CD4-positive, CD25-positive, alpha-beta regulatory T cell (primary cell): ENCODE measurements at regions not wholly inside any gene's neighbourhood (a gene's known extent, or its start where the extent isn't known, plus 50 kb on each side); places are given as distances from the start of the nearest gene placed in this dataset.

ENCODE experiments used
- ATAC-seq, 2 donors: fragments of 150-1000 bp; cut with Tn5 transposase; one replicate each; pipeline ENCODE4 v1.10.0; 2021; ENCODE audit warnings: low read depth in 2 of 2, moderate number of reproducible peaks in 2 of 2, moderate library complexity in 1 of 2
- DNase-seq, 3 donors: peaks; one replicate each; pipeline versions ENCODE4 v3.0.0 to v3.0.0-alpha.2; 2012 to 2022; ENCODE audit warnings: mixed read lengths in 1 of 3
- H3K27ac ChIP-seq: one replicate; pipeline ENCODE4 v1.7.0; 2013; ENCODE audit warnings: mild to moderate bottlenecking, low read length; ENCODE audit not compliant: insufficient read depth, poor library complexity, severe bottlenecking
- H3K27me3 ChIP-seq: one replicate; pipeline ENCODE4 v1.7.0; 2013; ENCODE audit warnings: low read length; ENCODE audit not compliant: control insufficient read depth, insufficient read depth
- H3K36me3 ChIP-seq: one replicate; pipeline ENCODE4 v1.7.0; 2013; ENCODE audit warnings: mild to moderate bottlenecking, low read length, moderate library complexity; ENCODE audit not compliant: control insufficient read depth, insufficient read depth
- H3K4me1 ChIP-seq: 2 replicates; pipeline ENCODE4 v1.7.0; 2013; ENCODE audit warnings: mild to moderate bottlenecking, low read length; ENCODE audit not compliant: insufficient read depth, control insufficient read depth, poor library complexity, severe bottlenecking
- H3K4me3 ChIP-seq: one replicate; pipeline ENCODE4 v1.7.0; 2013; ENCODE audit warnings: low read depth, mild to moderate bottlenecking, low read length, moderate library complexity
- H3K9me3 ChIP-seq, 2 experiments: 1 replicate in 1 of 2; 2 replicates in 1 of 2; pipeline ENCODE4 v1.7.0; 2013; ENCODE audit warnings: low read length in 2 of 2, mild to moderate bottlenecking in 1 of 2, moderate library complexity in 1 of 2; ENCODE audit not compliant: control insufficient read depth in 2 of 2
- H3K27ac Mint-ChIP-seq, 3 donors: one replicate each; pipeline ENCODE4 v1.8.0; 2020 to 2022; ENCODE audit warnings: mild to moderate bottlenecking in 3 of 3, mixed read lengths in 3 of 3, moderate library complexity in 2 of 3
- H3K27me3 Mint-ChIP-seq: one replicate; pipeline ENCODE4 v1.8.0; 2022; ENCODE audit warnings: mild to moderate bottlenecking, mixed read lengths
- H3K36me3 Mint-ChIP-seq: one replicate; pipeline ENCODE4 v1.8.0; 2020; ENCODE audit warnings: mixed read lengths
- H3K4me1 Mint-ChIP-seq, 4 donors: one replicate each; pipeline ENCODE4 v1.8.0; 2020 to 2022; ENCODE audit warnings: mixed read lengths in 4 of 4, mild to moderate bottlenecking in 1 of 4
- H3K4me3 Mint-ChIP-seq, 4 donors: one replicate each; pipeline ENCODE4 v1.8.0; 2020 to 2022; ENCODE audit warnings: mild to moderate bottlenecking in 4 of 4, mixed read lengths in 4 of 4, moderate library complexity in 3 of 4
- H3K9me3 Mint-ChIP-seq, 7 donors: one replicate each; pipeline ENCODE4 v1.8.0; 2020 to 2022; ENCODE audit warnings: mixed read lengths in 7 of 7, mild to moderate bottlenecking in 3 of 7, moderate library complexity in 2 of 7

GRCh38 chr2:217497843-217498377 lies 504.9 kb downstream of the TNS1 start:
- H3K9me3 Mint-ChIP-seq, result peaks cover 0 to 8% (median 3%) of the 10 kb centered on the region in 7 donors
- ATAC-seq (no peak), DNase-seq (no peak)
- no peak overlapping the region for H3K4me3 ChIP-seq
- H3K36me3 Mint-ChIP-seq, result peaks cover 5% of the 10 kb centered on the region
- no peaks in the 10 kb centered on the region for H3K9me3 ChIP-seq
- H3K4me1 Mint-ChIP-seq, result no peaks in the 10 kb centered on the region
- H3K4me1 ChIP-seq, result no peaks in the 10 kb centered on the region
- peaks cover 9% of the 10 kb centered on the region for H3K27me3 Mint-ChIP-seq
- no peak overlapping the region for H3K27ac Mint-ChIP-seq
- no peak overlapping the region for H3K27ac ChIP-seq
- H3K27me3 ChIP-seq, result no peaks in the 10 kb centered on the region
- H3K36me3 ChIP-seq, result no peaks in the 10 kb centered on the region
- no peak overlapping the region for H3K4me3 Mint-ChIP-seq

GRCh38 chr2:217494557-217494956 lies 508.2 kb downstream of the TNS1 start:
- no peak for DNase-seq

GRCh38 chr2:217491271-217491670 lies 511.5 kb downstream of the TNS1 start:
- Mint-ChIP-seq H3K27me3 (peaks cover 7% of the 10 kb centered on the region), H3K4me3 (no peak overlapping the region), H3K9me3 (peaks cover 0 to 8% (median 2%) of the 10 kb centered on the region in 7 donors), H3K4me1 (no peaks in the 10 kb centered on the region), H3K27ac (no peak overlapping the region), H3K36me3 (peaks cover 5% of the 10 kb centered on the region)
- Histone ChIP-seq H3K4me3 (no peak overlapping the region), H3K4me1 (no peaks in the 10 kb centered on the region), H3K27me3 (no peaks in the 10 kb centered on the region), H3K27ac (no peak overlapping the region), H3K9me3 (no peaks in the 10 kb centered on the region), H3K36me3 (no peaks in the 10 kb centered on the region)
- DNase-seq (no peak), ATAC-seq (no peak)

More at GRCh38 chr2:217494557-217494956, 508.2 kb downstream of the TNS1 start:
- Mint-ChIP-seq H3K4me1 (no peaks in the 10 kb centered on the region), H3K9me3 (peaks cover 0 to 8% (median 2%) of the 10 kb centered on the region in 7 donors), H3K4me3 (no peak overlapping the region), H3K27ac (no peak overlapping the region), H3K36me3 (peaks cover 5% of the 10 kb centered on the region), H3K27me3 (peaks cover 4% of the 10 kb centered on the region)
- no peaks in the 10 kb centered on the region for H3K27me3 ChIP-seq
- H3K4me1 ChIP-seq, result no peaks in the 10 kb centered on the region
- no peak for ATAC-seq
- no peaks in the 10 kb centered on the region for H3K36me3 ChIP-seq
- no peak overlapping the region for H3K4me3 ChIP-seq
- H3K9me3 ChIP-seq, result no peaks in the 10 kb centered on the region
- no peak overlapping the region for H3K27ac ChIP-seq

- no peak overlapping the region for H3K27ac Mint-ChIP-seq
- no peaks in the 10 kb centered on the region for H3K27me3 ChIP-seq
- no peak overlapping the region for H3K4me3 ChIP-seq
- H3K36me3 ChIP-seq, result no peaks in the 10 kb centered on the region
- ATAC-seq, result no peak
- peaks cover 7% of the 10 kb centered on the region for H3K27me3 Mint-ChIP-seq
- no peaks in the 10 kb centered on the region for H3K9me3 ChIP-seq
- H3K4me1 Mint-ChIP-seq, result no peaks in the 10 kb centered on the region
- H3K4me3 Mint-ChIP-seq, result no peak overlapping the region
- peaks cover 5% of the 10 kb centered on the region for H3K36me3 Mint-ChIP-seq
- H3K9me3 Mint-ChIP-seq, result peaks cover 0 to 8% (median 2%) of the 10 kb centered on the region in 7 donors
- no peaks in the 10 kb centered on the region for H3K4me1 ChIP-seq
- no peak for DNase-seq
- H3K27ac ChIP-seq, result no peak overlapping the region
Measured at GRCh38 chr2:217489145-217489960, 513.4 kb downstream of the TNS1 start.

- no peak for ATAC-seq
- peaks cover 4% of the 10 kb centered on the region for H3K27me3 Mint-ChIP-seq
Measured at GRCh38 chr2:217484046-217484445, 518.7 kb downstream of the TNS1 start.

GRCh38 chr2:217482056-217482710 lies 520.6 kb downstream of the TNS1 start:
- ATAC-seq (no peak), DNase-seq (no peak)
- no peaks in the 10 kb centered on the region for H3K4me1 ChIP-seq
- H3K27ac ChIP-seq, result no peak overlapping the region
- no peaks in the 10 kb centered on the region for H3K9me3 ChIP-seq
- Mint-ChIP-seq H3K27ac (no peak overlapping the region), H3K4me3 (no peak overlapping the region), H3K4me1 (no peaks in the 10 kb centered on the region), H3K9me3 (peaks cover 0 to 2% (median 0%) of the 10 kb centered on the region in 7 donors), H3K36me3 (no peaks in the 10 kb centered on the region), H3K27me3 (peaks cover 3% of the 10 kb centered on the region)
- H3K27me3 ChIP-seq, result no peaks in the 10 kb centered on the region
- no peaks in the 10 kb centered on the region for H3K36me3 ChIP-seq
- no peak overlapping the region for H3K4me3 ChIP-seq

More at GRCh38 chr2:217484046-217484445, 518.7 kb downstream of the TNS1 start:
- Histone ChIP-seq H3K4me3 (no peak overlapping the region), H3K27ac (no peak overlapping the region), H3K9me3 (no peaks in the 10 kb centered on the region), H3K27me3 (no peaks in the 10 kb centered on the region), H3K4me1 (no peaks in the 10 kb centered on the region), H3K36me3 (no peaks in the 10 kb centered on the region)
- H3K9me3 Mint-ChIP-seq, result peaks cover 0 to 2% (median 0%) of the 10 kb centered on the region in 7 donors
- no peaks in the 10 kb centered on the region for H3K36me3 Mint-ChIP-seq
- H3K4me3 Mint-ChIP-seq, result no peak overlapping the region
- no peak for DNase-seq
- no peak overlapping the region for H3K27ac Mint-ChIP-seq
- no peaks in the 10 kb centered on the region for H3K4me1 Mint-ChIP-seq

- Histone ChIP-seq H3K36me3 (no peaks in the 10 kb centered on the region), H3K9me3 (no peaks in the 10 kb centered on the region), H3K27me3 (no peaks in the 10 kb centered on the region), H3K4me1 (no peaks in the 10 kb centered on the region), H3K27ac (no peak overlapping the region), H3K4me3 (no peak overlapping the region)
- no peak for DNase-seq
- Mint-ChIP-seq H3K9me3 (peaks cover 0 to 2% (median 0%) of the 10 kb centered on the region in 7 donors), H3K27me3 (no peaks in the 10 kb centered on the region), H3K27ac (no peak overlapping the region), H3K4me1 (no peaks in the 10 kb centered on the region), H3K4me3 (no peak overlapping the region), H3K36me3 (no peaks in the 10 kb centered on the region)
- ATAC-seq, result no peak
Measured at GRCh38 chr2:217481577-217481976, 521.2 kb downstream of the TNS1 start.
